ENCODE measurements at regions not wholly inside any gene's neighbourhood (a gene's known extent, or its start where the extent isn't known, plus 50 kb on each side); places are given as distances from the start of the nearest gene placed in this dataset.
"Not testable (repeated sequence)": the region's sequence is repeated elsewhere in the genome, so short reads cannot be mapped to it uniquely, and the experiment has no call there.

GRCh38 chr4:131738991-131739390 lies 1410.1 kb upstream of the PCDH10 start:
- DNase-seq: not testable (repeated sequence)

- DNase-seq: not testable (repeated sequence)
Measured at GRCh38 chr4:131741836-131742235, 1407.3 kb upstream of the PCDH10 start.

GRCh38 chr4:131742536-131743205 lies 1406.4 kb upstream of the PCDH10 start:
- DNase-seq: not testable (repeated sequence)

- DNase-seq: not testable (repeated sequence)
Measured at GRCh38 chr4:131743348-131743747, 1405.7 kb upstream of the PCDH10 start.

- DNase-seq: not testable (repeated sequence)
Measured at GRCh38 chr4:131747203-131747602, 1401.9 kb upstream of the PCDH10 start.

- DNase-seq: not testable (repeated sequence)
Measured at GRCh38 chr4:131749224-131749623, 1399.9 kb upstream of the PCDH10 start.

- DNase-seq: not testable (repeated sequence)
Measured at GRCh38 chr4:131750006-131750405, 1399.1 kb upstream of the PCDH10 start.

- DNase-seq: not testable (repeated sequence)
Measured at GRCh38 chr4:131750469-131750868, 1398.6 kb upstream of the PCDH10 start.

- DNase-seq: not testable (repeated sequence)
Measured at GRCh38 chr4:131762234-131762633, 1386.9 kb upstream of the PCDH10 start.

GRCh38 chr4:131764730-131765129 lies 1384.4 kb upstream of the PCDH10 start:
- no peak for DNase-seq

GRCh38 chr4:131774382-131774781 lies 1374.7 kb upstream of the PCDH10 start:
- DNase-seq: not testable (repeated sequence)

GRCh38 chr4:131810565-131810964 lies 1338.5 kb upstream of the PCDH10 start:
- not testable (repeated sequence) for DNase-seq

Data from stimulated activated naive CD4-positive, alpha-beta T cell treated with Interleukin-2 at 50 U/mL for 16 hours (primary cell).